H7 (cell line): ENCODE measurements at regions not wholly inside any gene's neighbourhood (a gene's known extent, or its start where the extent isn't known, plus 50 kb on each side); places are given as distances from the start of the nearest gene placed in this dataset.
"Not testable (repeated sequence)": the region's sequence is repeated elsewhere in the genome, so short reads cannot be mapped to it uniquely, and the experiment has no call there.

Experiments used
- DNase-seq: peaks from one replicate; pipeline ENCODE4 v3.0.0; 2012
- H3K27me3 ChIP-seq: 2 replicates; pipeline ENCODE4 v1.6.0; 2011; ENCODE audit warnings: mild to moderate bottlenecking, low read length; ENCODE audit not compliant: control insufficient read depth, insufficient read depth
- H3K36me3 ChIP-seq: replicated peaks from 2 replicates; pipeline ENCODE4 v1.5.1; 2011; ENCODE audit warnings: low read length; ENCODE audit not compliant: control insufficient read depth, insufficient read depth
- H3K4me3 ChIP-seq: 2 replicates; pipeline ENCODE4 v1.5.1; 2011; ENCODE audit warnings: low read depth, mild to moderate bottlenecking, control low read depth, low read length, moderate library complexity; ENCODE audit not compliant: insufficient read depth

DNA sequence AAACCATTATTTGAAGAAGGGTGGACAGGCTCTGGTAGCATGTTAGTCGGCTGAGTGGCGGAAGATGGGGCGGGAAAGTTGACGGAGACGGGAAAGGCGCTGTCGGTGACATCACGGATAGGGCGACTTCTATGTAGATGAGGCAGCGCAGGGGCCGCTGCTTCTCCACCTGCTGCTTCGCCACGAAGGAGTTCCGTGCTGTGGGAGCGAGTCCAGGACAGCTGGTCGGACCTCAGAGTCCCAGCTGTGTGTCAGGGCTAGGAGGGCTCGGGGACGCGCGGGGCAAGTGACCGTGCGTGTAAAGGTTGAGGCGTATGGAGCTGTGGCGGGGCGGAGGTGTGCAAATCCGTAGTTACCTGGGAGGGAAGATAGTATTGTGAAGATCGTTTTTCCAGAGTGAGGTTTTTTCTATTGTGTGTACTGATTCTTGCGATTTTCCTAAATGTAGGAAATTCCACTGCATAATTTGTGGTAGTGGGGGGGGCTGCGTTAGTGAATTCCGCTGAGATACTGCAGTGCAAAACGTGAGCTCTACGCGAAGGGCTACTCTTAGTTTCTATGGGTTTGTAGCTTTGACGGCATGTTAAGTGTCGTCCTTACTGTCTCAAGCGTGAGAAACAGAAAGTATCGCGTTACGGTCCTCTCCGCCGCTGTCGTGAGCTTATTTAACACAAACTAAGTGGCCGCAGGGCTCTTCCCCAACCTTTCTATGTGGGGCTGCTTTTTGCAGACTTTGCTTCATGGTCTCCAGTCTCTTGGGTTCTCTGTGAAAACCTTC lies 111.2 kb upstream of the NBPF11 start:
- DNase-seq = peak; percentile 74
- Histone ChIP-seq H3K4me3 (peak overlapping the region; percentile 61), H3K27me3 (no peaks in the 10 kb centered on the region), H3K36me3 (no peaks in the 10 kb centered on the region)

DNA sequence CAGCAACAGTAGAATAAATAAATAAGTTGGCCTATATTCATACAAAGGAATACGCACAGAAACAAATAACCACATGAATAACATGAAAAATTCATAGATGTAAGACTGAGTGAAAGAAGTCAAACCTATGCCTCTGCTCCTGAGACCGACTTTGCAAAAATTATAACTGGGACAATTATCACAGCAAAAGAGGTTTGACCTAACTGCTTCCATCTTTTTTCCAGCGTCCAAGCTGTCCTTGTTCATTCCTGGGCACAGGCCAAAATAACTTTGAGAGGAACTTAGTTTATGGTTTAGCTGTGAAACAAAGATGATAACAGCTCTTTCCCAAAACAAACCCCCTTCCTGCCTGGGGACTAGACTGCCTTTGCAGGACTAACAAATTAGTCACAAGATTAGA lies 109.6 kb upstream of the NBPF11 start:
- not testable (repeated sequence) for H3K4me3 ChIP-seq, H3K36me3 ChIP-seq, DNase-seq, H3K27me3 ChIP-seq

DNA sequence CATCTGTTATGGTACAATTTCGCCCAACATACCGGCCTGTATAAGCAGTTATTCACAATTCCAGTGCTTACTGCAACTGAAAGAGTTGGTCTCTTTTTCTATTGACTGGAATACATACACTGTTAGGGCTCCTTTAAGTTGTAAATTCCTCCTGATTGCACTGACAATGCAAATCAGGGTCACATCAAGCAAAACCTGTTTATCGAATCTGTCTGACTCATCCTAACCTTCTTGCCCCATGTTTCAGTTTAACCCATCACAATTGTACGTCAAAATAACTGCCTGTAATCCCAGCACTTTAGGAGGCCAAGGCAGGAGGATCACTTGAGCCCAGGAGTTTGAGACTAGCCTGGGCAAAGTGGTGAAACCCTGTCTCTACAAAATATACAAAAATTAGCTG lies 105.8 kb upstream of the NBPF11 start:
- H3K27me3 ChIP-seq, DNase-seq, H3K36me3 ChIP-seq, H3K4me3 ChIP-seq: not testable (repeated sequence)

DNA sequence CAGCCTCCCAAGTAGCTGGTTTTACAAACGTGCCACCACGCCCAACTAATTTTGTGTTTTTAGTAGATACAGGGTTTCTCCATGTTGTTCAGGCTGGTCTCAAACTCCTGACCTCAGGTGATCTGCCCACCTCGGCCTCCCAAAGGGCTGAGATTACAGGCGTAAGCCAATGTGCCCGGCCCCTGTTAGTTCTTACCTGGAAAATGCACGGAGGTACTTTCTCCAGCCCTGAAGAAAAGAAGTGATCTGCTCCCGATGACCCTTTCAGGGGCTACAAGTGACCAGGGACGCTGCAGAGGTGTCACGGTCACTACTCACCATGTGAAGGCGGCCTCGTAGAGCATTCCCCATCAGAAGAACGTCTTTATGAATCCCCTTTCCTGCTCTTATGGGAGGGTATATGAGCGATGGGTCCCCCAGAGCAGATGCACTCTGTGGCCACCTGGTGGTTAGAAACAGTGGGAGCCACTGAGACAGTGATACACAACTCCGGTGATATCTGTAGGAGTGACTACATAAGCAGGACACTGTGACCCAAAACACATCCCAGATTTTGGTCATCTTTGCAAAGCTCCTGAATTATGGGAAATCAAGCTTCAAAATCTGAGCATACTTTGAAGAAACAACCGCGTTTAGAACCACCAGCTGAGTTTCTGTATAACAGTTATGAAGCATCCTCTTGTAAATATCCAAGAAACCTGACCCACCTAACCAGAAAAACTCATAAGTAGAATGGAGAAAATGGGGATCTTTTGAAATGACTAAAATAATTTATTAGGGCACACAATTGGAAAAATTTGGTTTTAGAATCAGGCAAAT lies 102.7 kb upstream of the NBPF11 start:
- not testable (repeated sequence) for H3K27me3 ChIP-seq, H3K4me3 ChIP-seq, H3K36me3 ChIP-seq
- DNase-seq = peak; percentile 50

DNA sequence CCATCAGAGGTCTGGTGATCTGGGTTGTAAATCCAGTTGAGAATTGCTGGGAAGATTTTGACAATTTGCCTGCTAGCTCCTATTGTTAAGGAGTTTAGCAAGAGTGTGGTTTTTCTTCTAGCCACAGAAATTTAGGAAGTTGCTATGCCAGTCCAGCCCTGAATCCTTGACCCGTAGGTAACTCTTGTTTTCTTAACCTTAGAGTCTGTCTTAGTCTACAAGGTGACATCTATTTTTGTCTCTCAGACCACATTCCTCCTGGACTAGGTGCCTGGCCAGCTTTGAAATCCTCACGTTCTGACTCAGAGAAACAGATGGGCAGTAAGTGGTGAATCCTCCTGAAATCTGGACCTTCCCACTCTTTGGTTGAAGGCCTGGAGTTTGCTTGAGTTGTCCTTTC lies 101.7 kb upstream of the NBPF11 start:
- DNase-seq, H3K27me3 ChIP-seq, H3K36me3 ChIP-seq, H3K4me3 ChIP-seq: not testable (repeated sequence)

DNA sequence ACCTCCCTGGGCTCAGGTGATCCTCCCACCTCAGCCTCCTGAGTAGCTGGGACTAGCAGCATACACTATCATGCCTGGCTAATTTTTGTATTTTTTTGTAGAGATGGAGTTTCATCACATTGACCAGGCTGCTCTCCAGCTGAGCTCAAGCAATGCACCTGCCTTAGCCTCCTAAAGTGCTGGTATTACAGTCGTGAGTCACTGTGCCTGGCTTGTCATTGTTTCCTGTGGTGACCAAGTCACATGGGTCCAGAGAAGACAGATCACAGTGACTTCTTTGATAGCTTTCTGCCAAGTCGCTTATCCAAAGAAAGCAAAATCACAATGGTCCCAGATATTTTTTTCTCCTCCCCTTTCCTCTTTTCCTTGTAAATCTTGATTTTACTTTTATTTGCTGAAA lies 96.7 kb upstream of the NBPF11 start:
- not testable (repeated sequence) for H3K36me3 ChIP-seq, H3K4me3 ChIP-seq, H3K27me3 ChIP-seq, DNase-seq

DNA sequence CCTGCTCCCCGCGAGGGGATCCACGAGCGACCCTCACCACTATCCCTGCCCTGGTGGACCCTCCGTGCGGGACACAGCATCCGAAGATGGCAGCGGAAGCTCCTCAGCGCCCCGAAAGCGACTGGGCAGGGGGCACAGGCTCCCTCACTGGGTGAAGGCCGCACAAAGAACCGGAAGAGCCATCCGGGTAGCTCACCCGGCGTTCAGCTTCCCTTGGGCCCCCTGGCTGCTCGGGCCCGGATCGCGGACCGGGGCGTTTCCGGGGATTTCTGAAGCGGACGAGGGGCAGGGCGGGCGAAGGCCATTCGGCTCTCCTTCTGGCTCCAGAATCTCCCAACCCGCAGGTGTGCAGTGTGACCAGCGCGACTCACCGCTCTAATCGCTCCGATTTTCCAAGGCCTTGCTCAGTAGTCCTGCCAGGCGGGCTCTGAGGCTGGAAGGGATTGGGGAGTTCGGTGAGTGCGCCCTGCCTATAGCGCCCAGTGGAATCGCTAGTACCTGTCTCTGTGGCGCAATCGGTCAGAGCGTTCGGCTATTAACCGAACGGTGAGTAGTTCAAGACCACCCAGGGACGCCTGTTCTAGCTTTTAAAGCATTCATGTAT lies 94.3 kb upstream of the NBPF11 start:
- H3K36me3 ChIP-seq, DNase-seq, H3K27me3 ChIP-seq: not testable (repeated sequence)
- H3K4me3 ChIP-seq = peak overlapping the region; percentile 34; the same call in 1 of the 2 replicates

DNA sequence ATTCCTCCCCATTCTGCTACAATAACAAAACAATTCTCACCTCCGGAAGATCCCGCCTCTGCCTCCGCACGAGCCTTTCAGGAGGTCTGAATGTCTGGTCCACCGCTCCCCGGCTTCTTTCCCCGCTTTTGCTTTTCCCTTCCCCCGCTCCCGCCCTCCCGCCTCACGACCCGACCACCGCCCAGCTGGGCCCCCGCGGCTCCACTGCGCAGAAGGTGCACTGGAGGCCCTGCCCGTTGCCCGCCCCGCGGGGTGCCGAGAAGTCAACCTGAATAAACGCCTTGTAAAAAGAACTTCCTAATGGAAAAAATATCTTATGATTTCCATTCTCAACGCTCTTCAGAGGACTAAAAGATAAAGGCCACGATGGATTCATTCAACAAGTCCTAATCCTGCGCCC lies 93.8 kb upstream of the NBPF11 start:
- not testable (repeated sequence) for H3K36me3 ChIP-seq, H3K27me3 ChIP-seq, DNase-seq
- peak overlapping the region; percentile 26; the same call in 1 of the 2 replicates for H3K4me3 ChIP-seq

DNA sequence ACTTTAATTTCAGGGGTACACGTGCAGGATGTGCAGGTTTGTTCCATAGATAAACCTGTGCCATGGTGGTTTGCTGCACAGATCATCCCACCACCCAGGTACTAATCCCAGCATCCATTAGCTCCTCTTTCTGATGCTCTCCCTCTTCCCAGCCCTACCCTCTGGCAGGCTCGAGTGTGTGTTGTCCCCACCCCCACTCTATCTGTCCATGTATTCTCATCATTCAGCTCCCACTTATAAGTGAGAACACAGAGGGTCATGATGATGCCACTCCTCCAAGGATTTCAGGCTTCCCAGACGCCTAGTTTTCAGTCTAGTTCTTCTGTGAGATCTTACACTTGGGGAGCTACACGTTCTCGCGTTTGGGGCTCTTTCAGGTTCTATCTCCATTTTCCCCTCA lies 93.4 kb upstream of the NBPF11 start:
- not testable (repeated sequence) for DNase-seq, H3K36me3 ChIP-seq, H3K4me3 ChIP-seq

DNA sequence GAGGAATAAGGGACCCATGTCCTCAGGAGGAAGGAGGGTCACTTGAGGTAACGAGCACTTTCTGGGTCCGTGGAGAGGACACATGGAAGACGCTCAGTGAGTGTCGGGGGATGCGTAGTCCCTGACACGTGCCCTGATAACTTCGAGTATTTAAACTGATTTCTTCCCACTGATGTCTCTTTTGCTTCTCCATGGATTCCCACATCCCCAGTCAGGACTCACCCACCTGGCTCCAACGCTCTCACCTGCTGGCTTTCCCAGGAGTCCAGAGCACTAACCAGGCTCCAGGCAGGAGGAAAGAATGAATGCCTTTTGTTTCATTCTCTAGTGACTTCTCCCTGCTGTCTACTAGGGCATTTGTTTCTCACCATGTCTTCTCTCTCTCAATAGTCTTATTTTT lies 81.2 kb upstream of the NBPF11 start:
- not testable (repeated sequence) for H3K36me3 ChIP-seq, H3K27me3 ChIP-seq, H3K4me3 ChIP-seq, DNase-seq

More for the DNA sequence above, 93.4 kb upstream of the NBPF11 start:
- H3K27me3 ChIP-seq = not testable (repeated sequence)

DNA sequence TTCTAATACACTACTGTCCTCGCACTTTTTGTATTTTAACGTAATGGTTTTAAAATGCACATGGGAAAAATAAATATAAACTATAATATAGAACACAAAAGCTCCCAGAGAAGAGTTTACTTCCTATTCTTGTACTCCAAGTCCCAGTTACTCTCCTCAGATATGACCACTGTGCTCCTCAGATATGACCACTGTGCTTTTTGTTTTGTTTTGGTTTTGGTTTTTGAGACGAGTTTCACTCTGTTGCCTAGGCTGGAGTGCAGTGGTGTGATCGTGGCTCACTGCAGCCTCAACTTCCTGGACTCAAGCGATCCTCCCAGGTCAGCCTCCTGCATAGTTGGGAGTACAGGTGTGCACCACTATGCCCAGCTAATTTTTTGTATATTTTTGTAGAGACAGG lies 76.8 kb upstream of the NBPF11 start:
- DNase-seq, H3K4me3 ChIP-seq, H3K27me3 ChIP-seq, H3K36me3 ChIP-seq: not testable (repeated sequence)

DNA sequence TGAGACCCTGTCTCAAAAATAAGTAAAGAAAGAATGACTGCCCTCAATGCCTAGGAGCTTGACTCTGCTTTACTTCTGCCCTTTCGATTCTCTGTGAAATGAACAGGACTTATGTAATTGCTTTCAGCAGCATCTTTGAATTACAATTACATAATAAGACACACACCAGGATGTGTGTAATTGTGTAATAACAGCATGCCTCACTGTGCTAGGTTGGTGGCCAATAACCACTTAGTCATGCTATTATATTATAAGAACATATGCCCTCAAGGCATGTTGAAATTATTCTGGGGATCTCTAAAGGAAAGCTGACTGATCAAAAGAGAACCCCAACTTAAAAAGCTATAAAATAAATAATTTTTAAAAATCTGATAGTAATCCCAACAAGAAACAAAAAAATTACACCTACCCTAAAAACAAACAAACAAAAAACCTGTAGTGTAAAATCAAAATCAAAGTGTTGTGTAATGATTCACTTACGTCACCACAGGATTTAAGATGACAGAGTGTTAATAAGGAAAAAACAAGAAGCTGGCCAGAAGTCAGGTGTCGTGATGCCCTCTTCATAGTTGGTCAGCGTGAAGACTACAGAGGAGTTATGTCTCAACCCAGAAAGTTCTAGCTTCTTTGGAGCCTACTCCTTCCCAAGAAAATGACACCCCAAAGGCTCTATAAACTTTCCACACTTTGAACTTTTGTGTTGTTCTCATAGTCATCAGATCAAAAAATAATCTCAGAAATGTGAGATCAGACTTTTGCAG lies 70.5 kb upstream of the NBPF11 start:
- H3K27me3 ChIP-seq, DNase-seq, H3K4me3 ChIP-seq, H3K36me3 ChIP-seq: not testable (repeated sequence)

DNA sequence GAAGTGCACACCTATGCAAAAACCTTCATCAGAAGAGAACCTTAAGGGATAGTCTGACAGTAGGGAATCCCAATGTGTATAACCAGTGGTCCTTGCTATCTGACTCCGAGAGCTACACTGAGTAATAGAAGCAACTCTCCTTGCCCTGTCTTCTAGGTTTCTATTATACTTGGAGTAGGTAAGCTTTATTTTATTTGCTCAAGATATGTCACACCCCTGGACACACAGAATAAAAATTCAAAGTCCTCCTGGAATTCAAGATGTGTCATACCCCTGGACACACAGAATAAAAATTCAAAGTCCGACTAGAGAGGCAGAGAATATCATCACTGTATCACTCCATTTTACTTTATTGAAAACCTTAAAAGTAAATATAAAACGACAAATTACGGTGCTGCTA lies 69.5 kb upstream of the NBPF11 start:
- DNase-seq, H3K36me3 ChIP-seq, H3K4me3 ChIP-seq, H3K27me3 ChIP-seq: not testable (repeated sequence)

DNA sequence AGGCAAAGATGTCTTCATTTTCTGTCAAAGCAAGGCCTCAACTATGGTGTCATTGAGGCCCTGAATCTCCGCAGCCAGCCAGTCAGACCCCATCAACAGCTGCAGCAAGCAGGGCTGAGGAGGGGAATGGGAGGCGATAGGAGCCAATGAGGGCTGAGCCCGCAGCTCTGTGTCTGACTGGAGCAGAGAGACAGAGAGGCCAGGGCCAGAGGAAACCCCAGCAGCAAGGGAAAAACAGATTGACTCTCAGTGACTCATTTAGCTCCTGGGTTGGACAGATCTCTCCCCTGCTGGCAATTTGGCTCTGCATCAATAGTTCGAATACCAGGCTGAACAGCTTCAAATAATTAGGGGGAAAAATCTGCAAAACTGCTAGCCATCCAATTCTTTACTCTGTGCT lies 67.1 kb upstream of the NBPF11 start:
- DNase-seq = not testable (repeated sequence)

More for the DNA sequence above, 67.1 kb upstream of the NBPF11 start:
- H3K4me3 ChIP-seq, H3K27me3 ChIP-seq, H3K36me3 ChIP-seq: not testable (repeated sequence)
